ENCODE measurements at regions not wholly inside any gene's neighbourhood (a gene's known extent, or its start where the extent isn't known, plus 50 kb on each side); places are given as distances from the start of the nearest gene placed in this dataset.
"Not testable (repeated sequence)": the region's sequence is repeated elsewhere in the genome, so short reads cannot be mapped to it uniquely, and the experiment has no call there.

- H3K27me3 ChIP-seq = no peaks in the 10 kb centered on the region
- H3K9me3 ChIP-seq = no peaks in the 10 kb centered on the region
- H3K4me1 ChIP-seq = no peaks in the 10 kb centered on the region
- DNase-seq = no peak
- TF ChIP-seq CTCF (IDR thresholded peaks at IDR 0.05; ENCODE audit: low read depth, low read length) = no peak
- no peaks in the 10 kb centered on the region for H3K36me3 ChIP-seq
- H3K4me3 ChIP-seq (ENCODE audit: low read depth, low read length) = no peak overlapping the region
These were observed 141.6 kb upstream of the NBPF11 start for GRCh38 chr1:148293651-148294050.

- no peaks in the 10 kb centered on the region for H3K36me3 ChIP-seq
- no peak overlapping the region for H3K4me3 ChIP-seq (ENCODE audit: low read depth, low read length)
- TF ChIP-seq CTCF (IDR thresholded peaks at IDR 0.05; ENCODE audit: low read depth, low read length) = no peak
- H3K27me3 ChIP-seq = no peaks in the 10 kb centered on the region
- H3K9me3 ChIP-seq = no peaks in the 10 kb centered on the region
- no peaks in the 10 kb centered on the region for H3K4me1 ChIP-seq
- DNase-seq = no peak
These were observed 140.8 kb upstream of the NBPF11 start for GRCh38 chr1:148292915-148293314.

GRCh38 chr1:148290881-148291280 lies 138.8 kb upstream of the NBPF11 start:
- no peak overlapping the region for H3K4me3 ChIP-seq (ENCODE audit: low read depth, low read length)
- no peaks in the 10 kb centered on the region for H3K36me3 ChIP-seq
- TF ChIP-seq CTCF (IDR thresholded peaks at IDR 0.05; ENCODE audit: low read depth, low read length) = no peak
- no peaks in the 10 kb centered on the region for H3K4me1 ChIP-seq
- no peaks in the 10 kb centered on the region for H3K9me3 ChIP-seq
- DNase-seq = no peak
- H3K27me3 ChIP-seq = no peaks in the 10 kb centered on the region

GRCh38 chr1:148289647-148290046 lies 137.6 kb upstream of the NBPF11 start:
- Histone ChIP-seq H3K27me3 (no peaks in the 10 kb centered on the region), H3K4me3 (ENCODE audit: low read depth, low read length) (no peak overlapping the region), H3K4me1 (no peaks in the 10 kb centered on the region), H3K36me3 (no peaks in the 10 kb centered on the region), H3K9me3 (no peaks in the 10 kb centered on the region)
- TF ChIP-seq CTCF (IDR thresholded peaks at IDR 0.05; ENCODE audit: low read depth, low read length) = no peak
- DNase-seq = no peak

GRCh38 chr1:148285946-148286345 lies 133.9 kb upstream of the NBPF11 start:
- H3K9me3 ChIP-seq; DNase-seq; H3K4me3 ChIP-seq (ENCODE audit: low read depth, low read length); H3K4me1 ChIP-seq; H3K27me3 ChIP-seq; H3K36me3 ChIP-seq: not testable (repeated sequence)

- H3K36me3 ChIP-seq, DNase-seq, H3K27me3 ChIP-seq, H3K4me1 ChIP-seq, H3K9me3 ChIP-seq: not testable (repeated sequence)
- peak overlapping the region; percentile 60 for H3K4me3 ChIP-seq (ENCODE audit: low read depth, low read length)
These were observed 128.9 kb upstream of the NBPF11 start for GRCh38 chr1:148280831-148281572.

- H3K9me3 ChIP-seq, DNase-seq, H3K27me3 ChIP-seq, H3K36me3 ChIP-seq, H3K4me1 ChIP-seq: not testable (repeated sequence)
- peak overlapping the region; percentile 60 for H3K4me3 ChIP-seq (ENCODE audit: low read depth, low read length)
These were observed 127.0 kb upstream of the NBPF11 start for GRCh38 chr1:148279002-148279542.

GRCh38 chr1:148277865-148278279 lies 125.8 kb upstream of the NBPF11 start:
- not testable (repeated sequence) for H3K4me3 ChIP-seq (ENCODE audit: low read depth, low read length); H3K4me1 ChIP-seq; H3K9me3 ChIP-seq; DNase-seq; H3K27me3 ChIP-seq; H3K36me3 ChIP-seq

GRCh38 chr1:148267066-148267465 lies 115.0 kb upstream of the NBPF11 start:
- not testable (repeated sequence) for H3K4me1 ChIP-seq; DNase-seq; H3K4me3 ChIP-seq (ENCODE audit: low read depth, low read length); H3K27me3 ChIP-seq; H3K36me3 ChIP-seq; H3K9me3 ChIP-seq

All from BE2C (cell line).